HG02870 (cell line): ENCODE measurements at regions not wholly inside any gene's neighbourhood (a gene's known extent, or its start where the extent isn't known, plus 50 kb on each side); places are given as distances from the start of the nearest gene placed in this dataset.
"Not testable (repeated sequence)": the region's sequence is repeated elsewhere in the genome, so short reads cannot be mapped to it uniquely, and the experiment has no call there.

Experiments
- ATAC-seq: cut with Tn5 transposase; IDR thresholded peaks from one replicate; pipeline ENCODE4 v1.9.1; 2021; ENCODE audit warnings: mild to moderate bottlenecking, moderate library complexity; ENCODE audit not compliant: unreplicated experiment

DNA sequence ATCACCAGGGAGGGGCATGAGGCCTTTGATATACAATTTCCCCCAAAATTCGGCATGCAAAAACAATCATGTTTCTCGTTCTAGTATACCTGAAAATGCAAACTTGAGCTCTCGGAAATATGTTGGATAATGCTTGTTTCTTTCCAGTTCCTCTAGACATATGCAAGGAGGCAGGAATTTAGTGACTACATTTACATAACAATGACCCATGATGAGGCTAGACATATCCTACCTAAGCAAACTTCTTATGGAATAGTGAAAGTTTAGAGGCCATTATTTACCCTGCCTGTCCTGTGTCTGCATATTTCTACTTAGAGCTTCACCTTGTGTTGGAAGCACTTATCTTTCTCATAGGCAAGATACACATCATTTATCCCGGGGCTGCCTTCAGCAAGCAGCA lies 514.6 kb downstream of the KCNJ2 start:
- ATAC-seq = no peak

DNA sequence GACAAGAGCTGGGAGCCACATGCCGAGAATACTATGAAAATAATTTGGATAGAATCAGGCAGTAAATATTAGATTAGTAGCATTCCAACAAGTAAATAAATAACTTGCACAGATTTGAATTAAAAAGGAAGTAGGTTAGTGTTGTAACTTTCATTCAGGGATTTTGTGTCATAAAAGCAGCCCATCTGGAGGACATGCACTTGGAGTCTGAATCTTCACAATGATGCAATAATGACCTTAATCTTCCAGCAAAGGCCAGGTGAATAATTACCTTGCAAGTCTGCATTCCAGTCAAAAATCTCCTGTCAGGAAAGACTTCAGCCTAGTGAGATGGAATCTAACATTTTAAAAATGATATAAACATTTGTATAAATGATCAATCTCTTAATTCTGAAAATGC lies 518.1 kb downstream of the KCNJ2 start:
- ATAC-seq = no peak

DNA sequence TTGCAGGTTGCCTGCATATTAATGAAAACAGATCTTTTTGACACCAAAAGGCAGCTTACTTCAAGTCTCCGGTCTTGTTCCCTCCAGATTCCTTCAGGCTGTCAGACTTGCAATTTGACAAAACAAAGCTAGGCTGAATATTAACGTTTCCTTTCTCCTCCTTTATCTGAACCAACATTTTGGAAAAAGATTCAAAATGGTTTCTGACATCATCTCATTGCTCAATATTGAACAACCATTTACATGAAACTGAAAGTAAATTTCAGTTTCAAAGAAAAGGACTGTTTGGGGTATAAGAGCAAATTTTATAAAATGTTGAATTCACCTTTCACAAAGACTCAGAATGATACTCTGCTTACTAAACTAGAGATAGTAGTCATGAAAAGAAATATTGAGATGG lies 521.8 kb downstream of the KCNJ2 start:
- ATAC-seq = no peak

- ATAC-seq = no peak
Measured at GRCh38 chr17:70699408-70699807, 530.1 kb downstream of the KCNJ2 start.

GRCh38 chr17:70702683-70703255 lies 533.4 kb downstream of the KCNJ2 start:
- no peak for ATAC-seq

DNA sequence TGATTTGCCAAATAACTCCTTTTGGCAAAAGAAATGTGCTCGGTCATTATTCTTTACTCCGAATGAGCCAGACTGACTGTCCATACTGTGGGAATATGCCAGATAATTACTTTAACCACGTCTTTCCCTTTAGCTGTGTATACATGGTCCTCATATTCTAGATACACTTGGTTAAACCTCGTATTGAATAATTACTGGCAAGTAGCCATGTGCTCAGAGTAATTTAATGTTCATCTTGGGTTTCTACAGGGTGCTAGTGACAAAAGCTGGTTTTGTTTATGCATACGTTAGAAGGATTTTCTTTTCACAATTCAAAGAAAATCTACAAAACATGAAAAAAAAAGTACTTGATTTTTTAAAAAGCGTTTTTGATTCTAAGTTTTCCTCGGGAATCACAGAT lies 540.3 kb downstream of the KCNJ2 start:
- ATAC-seq = no peak

DNA sequence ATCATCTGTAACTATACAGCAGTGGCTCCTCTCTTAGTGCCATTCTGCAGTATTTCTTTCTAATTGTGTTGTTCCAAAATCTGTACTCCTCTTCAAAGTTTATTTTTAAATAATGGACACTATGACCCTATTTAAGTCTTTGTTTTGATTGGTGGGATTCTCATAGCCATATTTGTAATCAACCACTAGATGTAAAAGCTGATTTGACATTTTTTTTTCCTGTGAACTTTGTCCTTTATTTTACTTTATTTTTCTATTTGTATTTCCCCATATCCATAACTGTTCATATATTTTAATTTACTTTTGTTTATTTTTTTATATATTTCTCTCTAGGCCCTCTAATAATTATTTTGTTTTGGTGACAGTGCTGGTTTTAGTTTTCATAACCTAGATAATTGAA lies 544.4 kb downstream of the KCNJ2 start:
- no peak for ATAC-seq

- no peak for ATAC-seq
Measured at GRCh38 chr17:70716551-70716950, 547.2 kb downstream of the KCNJ2 start.

DNA sequence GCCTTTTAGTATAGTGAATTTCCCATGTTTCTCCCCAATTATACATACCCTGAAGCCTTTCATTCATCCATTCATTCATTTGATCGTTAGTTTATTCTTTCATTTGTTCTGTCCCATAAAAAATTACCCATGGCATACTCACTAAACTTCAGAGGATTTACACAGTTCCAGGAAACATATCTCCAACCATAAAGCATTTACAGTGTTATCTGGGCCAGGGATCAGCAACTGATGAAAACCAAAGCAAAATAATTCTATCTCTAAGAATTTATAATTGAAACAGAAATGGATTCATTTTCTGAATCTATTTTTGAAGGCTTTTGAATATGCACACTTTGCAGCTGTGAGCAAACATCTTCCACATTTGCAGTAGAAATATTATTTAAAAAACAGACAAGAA lies 547.7 kb downstream of the KCNJ2 start:
- ATAC-seq = no peak

DNA sequence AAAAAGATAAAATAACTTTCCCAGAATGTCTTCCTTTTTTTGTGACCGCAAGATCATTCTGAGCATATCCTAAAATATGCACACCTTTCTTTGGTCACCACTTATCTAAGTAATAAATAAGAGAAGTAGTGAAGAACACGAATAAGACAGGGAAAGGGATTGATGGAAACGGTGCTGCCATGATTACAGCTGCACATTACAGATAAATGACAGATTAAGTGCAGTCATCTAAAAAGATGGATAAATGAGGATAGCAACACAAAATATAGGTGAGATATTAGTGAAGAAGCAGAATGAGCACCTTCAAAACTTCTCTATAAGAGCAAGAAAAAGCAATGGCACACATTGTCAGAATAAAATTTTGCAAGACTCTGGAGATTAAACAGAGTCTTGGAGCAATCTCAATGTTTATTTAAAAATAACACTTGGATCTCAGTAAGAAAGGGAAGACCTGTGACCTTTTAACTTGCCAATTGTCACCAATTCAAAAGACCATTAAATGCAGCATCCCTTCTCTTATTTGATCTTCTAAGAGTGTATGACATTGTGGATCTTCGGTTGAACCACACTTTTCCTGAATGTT lies 567.1 kb downstream of the KCNJ2 start:
- no peak for ATAC-seq

DNA sequence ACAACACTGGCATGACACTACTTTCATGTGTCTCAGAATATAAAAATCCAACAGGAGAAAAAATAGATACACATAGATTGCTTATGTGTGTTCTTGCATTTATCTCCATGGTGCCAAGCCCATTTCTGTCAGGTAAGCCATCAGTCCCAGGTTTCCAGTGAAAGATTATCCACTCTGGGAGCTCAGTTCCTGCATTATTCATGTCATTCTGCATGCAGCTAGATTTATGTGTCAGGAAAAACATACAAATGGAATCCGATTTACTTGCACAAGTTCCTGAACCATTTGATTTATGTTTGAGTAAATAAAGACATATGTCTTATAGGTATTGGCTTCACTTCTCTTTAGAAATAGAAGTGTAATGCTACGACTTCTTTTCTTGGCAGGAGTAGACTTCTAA lies 569.7 kb downstream of the KCNJ2 start:
- no peak for ATAC-seq

DNA sequence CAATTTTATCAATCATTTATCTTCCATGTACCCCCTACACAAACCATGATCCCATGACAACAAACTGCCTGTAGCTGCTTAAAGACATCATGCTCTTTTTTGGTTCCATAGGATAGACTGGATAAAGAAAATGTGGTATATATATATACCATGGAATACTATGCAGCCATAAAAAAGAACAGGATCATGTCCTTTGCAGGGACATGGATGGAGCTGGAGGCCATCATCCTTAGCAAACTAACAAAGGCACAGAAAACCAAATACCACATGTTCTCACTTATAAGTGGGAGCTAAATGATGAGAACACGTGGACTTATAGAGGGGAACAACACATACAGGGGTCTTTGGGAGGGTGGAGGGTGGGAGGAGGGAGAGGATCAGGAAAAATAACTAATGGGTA lies 577.2 kb downstream of the KCNJ2 start:
- not testable (repeated sequence) for ATAC-seq

- no peak for ATAC-seq
Measured at GRCh38 chr17:70750983-70751382, 581.7 kb downstream of the KCNJ2 start.

- not testable (repeated sequence) for ATAC-seq
Measured at GRCh38 chr17:70752461-70752860, 583.1 kb downstream of the KCNJ2 start.

DNA sequence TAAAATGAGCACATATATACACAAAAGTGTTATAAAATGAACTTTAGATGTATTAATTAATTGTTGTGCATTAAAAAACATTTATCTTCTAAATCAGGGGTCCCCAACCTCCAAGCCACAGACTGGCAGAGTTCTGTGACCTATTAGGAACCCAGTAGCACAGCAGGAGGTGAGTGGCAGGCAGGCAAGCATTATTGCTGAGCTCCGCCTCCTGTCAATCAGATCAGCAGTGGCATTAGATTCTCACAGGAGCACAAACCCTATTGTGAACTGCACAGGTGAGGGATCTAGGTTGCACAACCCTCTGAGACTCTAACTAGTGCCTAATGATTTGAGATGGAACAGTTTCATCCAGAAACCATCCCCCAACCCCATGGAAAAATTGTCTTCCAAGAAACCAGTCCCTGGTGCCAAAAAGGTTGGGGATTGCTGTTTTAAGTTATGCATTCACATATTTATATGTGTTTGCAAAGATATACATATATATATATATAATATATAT lies 583.7 kb downstream of the KCNJ2 start:
- no peak for ATAC-seq

DNA sequence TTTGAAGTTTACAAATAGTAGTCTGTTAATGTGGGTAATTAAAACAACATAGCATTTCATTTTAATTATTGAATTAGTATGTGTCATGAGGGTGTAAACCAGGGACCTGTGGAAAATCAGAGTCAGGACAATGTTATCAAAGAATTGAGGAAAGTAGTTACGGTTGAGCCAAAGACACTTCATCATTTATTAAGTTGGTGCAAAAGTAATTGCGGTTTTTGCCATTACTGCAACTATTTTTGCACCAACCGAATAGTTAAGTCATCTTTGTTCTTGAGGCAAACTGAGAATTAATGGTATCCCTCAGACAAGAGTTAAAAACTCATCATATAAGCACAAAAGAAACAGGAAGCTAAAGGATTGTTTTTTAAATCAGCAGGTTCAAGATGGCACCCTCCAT lies 593.7 kb downstream of the KCNJ2 start:
- ATAC-seq = no peak

GRCh38 chr17:70767102-70767701 lies 597.9 kb downstream of the KCNJ2 start:
- no peak for ATAC-seq

GRCh38 chr17:70769956-70770355 lies 600.6 kb downstream of the KCNJ2 start:
- no peak for ATAC-seq

DNA sequence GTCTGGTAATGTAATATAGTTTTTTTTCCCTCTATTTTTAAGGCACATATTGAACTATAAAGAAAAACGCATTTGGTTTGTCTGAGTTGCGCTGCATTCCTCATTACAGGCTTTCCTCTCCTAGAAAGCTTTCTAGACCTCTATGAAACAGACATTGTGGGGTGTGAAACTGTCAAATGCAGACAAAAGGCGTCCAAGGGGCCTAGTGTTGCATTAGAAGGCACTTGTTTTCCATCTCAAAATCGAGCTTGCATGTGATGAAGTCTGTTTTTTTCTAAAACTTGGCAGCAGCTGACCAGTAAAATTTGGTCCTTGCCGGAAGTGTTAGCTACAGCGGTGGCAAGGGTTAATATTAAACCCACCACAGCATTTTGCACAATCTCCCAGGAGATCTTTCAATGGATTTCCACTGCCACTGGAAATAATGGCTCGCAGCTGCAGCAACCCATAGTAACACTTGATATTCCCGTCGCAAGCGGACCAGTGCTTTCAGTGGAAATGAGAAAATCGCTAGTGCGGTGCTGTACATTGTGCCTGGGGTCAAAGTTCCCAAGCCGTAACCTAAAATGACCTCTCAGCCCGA lies 602.6 kb downstream of the KCNJ2 start:
- no peak for ATAC-seq

DNA sequence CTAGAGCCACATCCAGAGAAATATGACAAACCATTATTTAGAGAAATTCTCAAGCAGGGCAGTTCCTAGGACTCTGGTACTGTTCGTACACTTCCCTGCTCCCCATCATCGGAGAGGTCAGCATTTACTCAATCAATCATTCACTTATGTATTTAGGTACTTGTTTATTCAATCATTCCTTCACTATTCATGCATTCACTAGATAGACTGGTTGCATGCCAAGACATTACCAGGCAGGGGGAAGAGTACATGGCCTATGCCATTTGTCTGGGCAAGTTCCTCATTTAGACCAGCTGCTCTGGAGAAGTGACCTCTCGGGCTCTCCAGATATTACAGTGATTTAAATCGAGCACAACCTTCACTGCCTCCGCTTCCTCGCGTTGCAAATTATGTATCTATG lies 603.4 kb downstream of the KCNJ2 start:
- no peak for ATAC-seq

- no peak for ATAC-seq
Measured at GRCh38 chr17:70773258-70773657, 603.9 kb downstream of the KCNJ2 start.
